ENCODE measurements at regions not wholly inside any gene's neighbourhood (a gene's known extent, or its start where the extent isn't known, plus 50 kb on each side); places are given as distances from the start of the nearest gene placed in this dataset.

- H3K27ac Mint-ChIP-seq, result no peak overlapping the region
- DNase-seq (ENCODE audit: low spot score) (no peak), ATAC-seq (no peak)
- H3K9me3 Mint-ChIP-seq, result peaks cover 3% of the 10 kb centered on the region
- H3K27me3 Mint-ChIP-seq, result peaks cover 0 to 3% of the 10 kb centered on the region in 2 donors
- H3K36me3 Mint-ChIP-seq, result no peaks in the 10 kb centered on the region
- H3K4me3 Mint-ChIP-seq, result no peak overlapping the region
- no peaks in the 10 kb centered on the region for H3K4me1 Mint-ChIP-seq (ENCODE audit: low read depth in 2 of 2)
Observed at GRCh38 chr4:125719987-125720386, 405.2 kb downstream of the FAT4 start.

DNA sequence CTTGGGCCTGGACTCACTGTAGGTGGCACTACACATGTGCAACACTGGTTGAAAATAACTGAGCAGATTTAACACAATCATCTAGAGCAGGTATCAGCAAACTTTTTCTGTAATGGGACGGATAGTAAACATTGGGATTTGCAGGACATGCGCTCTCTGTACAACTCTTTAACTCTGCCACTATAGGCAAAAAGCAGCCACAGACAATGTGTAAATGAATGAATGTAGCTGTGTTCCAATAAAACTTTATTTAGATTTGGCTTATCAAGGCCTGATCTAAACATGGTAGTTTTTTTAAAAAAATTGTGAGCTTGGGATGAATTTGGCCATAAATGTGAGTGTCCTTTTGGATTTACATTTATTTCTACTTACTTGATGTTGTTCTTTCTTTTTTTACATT, 407.3 kb downstream of the FAT4 start:
- Mint-ChIP-seq H3K4me1 (ENCODE audit: low read depth in 2 of 2) (no peaks in the 10 kb centered on the region), H3K27ac (no peak overlapping the region), H3K9me3 (peaks cover 3% of the 10 kb centered on the region), H3K36me3 (no peaks in the 10 kb centered on the region), H3K4me3 (no peak overlapping the region), H3K27me3 (peaks cover 0 to 3% of the 10 kb centered on the region in 2 donors)
- ATAC-seq (no peak), DNase-seq (ENCODE audit: low spot score) (no peak)

DNA sequence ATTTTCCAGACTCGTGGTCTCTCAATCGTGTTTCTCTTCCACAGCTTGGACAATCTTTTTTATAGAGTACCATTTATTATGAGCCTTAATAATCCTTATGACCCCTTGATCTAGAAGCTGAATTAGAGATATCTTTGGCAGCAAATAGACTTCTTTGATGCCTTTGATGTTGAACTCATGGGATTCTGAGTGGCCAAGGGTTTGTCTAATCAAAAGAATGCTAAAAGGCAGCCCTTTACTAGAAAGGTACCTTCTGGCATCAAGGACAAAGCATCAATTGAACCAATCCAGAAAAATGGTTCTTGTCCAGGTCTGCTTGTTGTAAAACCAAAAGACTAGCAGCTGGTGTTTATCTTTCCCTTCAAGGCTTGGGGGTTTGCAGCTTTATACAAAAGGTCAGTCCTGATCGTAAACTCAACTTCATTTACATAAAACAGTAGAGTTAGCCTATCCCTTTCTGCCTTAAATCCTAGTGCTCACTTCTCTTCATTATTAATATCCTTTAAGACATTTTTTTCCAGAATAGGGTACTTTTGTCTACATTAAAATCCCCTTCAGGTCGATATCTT, 411.3 kb downstream of the FAT4 start:
- ATAC-seq (no peak), DNase-seq (ENCODE audit: low spot score) (no peak)
- no peaks in the 10 kb centered on the region for H3K9me3 Mint-ChIP-seq
- peaks cover 0 to 5% of the 10 kb centered on the region in 2 donors for H3K27me3 Mint-ChIP-seq
- no peaks in the 10 kb centered on the region for H3K36me3 Mint-ChIP-seq
- no peak overlapping the region for H3K4me3 Mint-ChIP-seq
- no peak overlapping the region for H3K27ac Mint-ChIP-seq
- no peaks in the 10 kb centered on the region for H3K4me1 Mint-ChIP-seq (ENCODE audit: low read depth in 2 of 2)

- H3K9me3 Mint-ChIP-seq, result no peaks in the 10 kb centered on the region
- no peak overlapping the region for H3K4me3 Mint-ChIP-seq
- H3K27ac Mint-ChIP-seq, result no peak overlapping the region
- no peaks in the 10 kb centered on the region for H3K4me1 Mint-ChIP-seq (ENCODE audit: low read depth in 2 of 2)
- DNase-seq (ENCODE audit: low spot score), result no peak
- ATAC-seq, result no peak
- H3K27me3 Mint-ChIP-seq, result peaks cover 0 to 5% of the 10 kb centered on the region in 2 donors
- no peaks in the 10 kb centered on the region for H3K36me3 Mint-ChIP-seq
Observed at GRCh38 chr4:125727931-125728330, 413.2 kb downstream of the FAT4 start.

DNA sequence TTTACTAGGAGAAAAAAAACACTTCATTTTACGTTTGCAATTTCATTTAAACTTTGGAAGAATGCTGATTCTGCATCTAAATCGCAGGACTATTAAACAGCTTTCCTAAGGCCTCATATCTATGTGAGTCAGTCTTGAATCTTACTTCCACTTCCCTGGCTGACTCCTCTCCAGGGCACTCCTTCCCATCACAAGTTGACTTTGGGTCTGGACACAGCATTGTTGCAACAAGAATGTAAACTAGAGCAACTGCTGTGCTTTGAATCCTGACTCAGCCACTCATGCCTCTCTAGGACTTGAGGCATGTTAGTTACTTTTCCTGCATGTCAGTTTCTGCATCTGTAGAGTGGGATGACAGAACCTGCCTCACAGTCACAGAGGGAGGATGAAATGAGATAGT, 413.8 kb downstream of the FAT4 start:
- Mint-ChIP-seq H3K27ac (no peak overlapping the region), H3K9me3 (no peaks in the 10 kb centered on the region), H3K36me3 (no peaks in the 10 kb centered on the region), H3K4me1 (ENCODE audit: low read depth in 2 of 2) (no peaks in the 10 kb centered on the region), H3K4me3 (no peak overlapping the region), H3K27me3 (peaks cover 0 to 5% of the 10 kb centered on the region in 2 donors)
- no peak for ATAC-seq
- no peak for DNase-seq (ENCODE audit: low spot score)

- Mint-ChIP-seq H3K4me3 (no peak overlapping the region), H3K9me3 (no peaks in the 10 kb centered on the region), H3K4me1 (ENCODE audit: low read depth in 2 of 2) (no peaks in the 10 kb centered on the region), H3K27ac (no peak overlapping the region), H3K36me3 (no peaks in the 10 kb centered on the region), H3K27me3 (peaks cover 0 to 5% of the 10 kb centered on the region in 2 donors)
- no peak for DNase-seq (ENCODE audit: low spot score)
- ATAC-seq, result no peak
Observed at GRCh38 chr4:125729171-125729570, 414.4 kb downstream of the FAT4 start.

DNA sequence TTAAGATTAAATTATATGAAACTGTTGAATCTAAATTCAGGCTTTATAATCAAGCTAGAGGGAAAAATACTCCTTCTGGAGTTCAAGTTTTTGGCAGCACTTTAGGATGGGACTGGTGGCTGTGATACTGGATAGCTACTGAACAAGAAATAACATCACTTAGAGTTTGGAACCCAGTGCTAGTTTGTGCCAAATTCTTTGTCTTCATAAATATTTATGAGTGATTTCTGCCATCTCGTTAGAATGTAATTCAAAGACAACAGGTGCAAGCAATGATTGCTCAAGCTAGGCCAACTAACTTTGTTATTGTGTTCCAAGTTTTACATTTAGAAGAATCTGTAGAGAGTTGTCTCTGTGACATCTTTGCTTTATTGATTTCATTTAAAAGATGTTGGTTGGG, 417.9 kb downstream of the FAT4 start:
- Mint-ChIP-seq H3K27me3 (peaks cover 7 to 8% of the 10 kb centered on the region in 2 donors), H3K4me1 (ENCODE audit: low read depth in 2 of 2) (no peaks in the 10 kb centered on the region), H3K36me3 (no peaks in the 10 kb centered on the region), H3K9me3 (no peaks in the 10 kb centered on the region), H3K4me3 (no peak overlapping the region), H3K27ac (no peak overlapping the region)
- DNase-seq (ENCODE audit: low spot score) (no peak), ATAC-seq (no peak)

DNA sequence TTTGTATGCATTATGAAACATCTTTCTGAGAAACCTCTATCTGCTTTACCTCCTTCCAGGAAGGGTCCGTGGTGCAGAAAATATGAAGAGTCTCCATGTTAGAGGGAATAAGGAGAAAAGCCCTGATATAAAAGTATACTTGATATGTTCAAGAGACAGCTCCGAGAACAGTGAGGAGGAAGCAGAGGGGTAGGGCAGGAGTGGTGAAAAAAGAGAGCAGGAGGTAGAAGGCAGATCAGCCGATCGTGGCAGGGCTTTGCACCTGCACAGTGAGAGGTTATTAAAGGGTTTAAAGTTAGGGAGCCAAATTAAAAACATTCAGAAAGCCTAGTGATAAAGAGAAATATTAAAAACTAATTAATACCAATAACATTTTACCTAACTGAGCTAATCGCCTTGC, 419.7 kb downstream of the FAT4 start:
- no peaks in the 10 kb centered on the region for H3K4me1 Mint-ChIP-seq (ENCODE audit: low read depth in 2 of 2)
- DNase-seq (ENCODE audit: low spot score) (no peak), ATAC-seq (no peak)
- H3K9me3 Mint-ChIP-seq, result no peaks in the 10 kb centered on the region
- peaks cover 7 to 11% of the 10 kb centered on the region in 2 donors for H3K27me3 Mint-ChIP-seq
- no peaks in the 10 kb centered on the region for H3K36me3 Mint-ChIP-seq
- no peak overlapping the region for H3K27ac Mint-ChIP-seq
- no peak overlapping the region for H3K4me3 Mint-ChIP-seq

DNA sequence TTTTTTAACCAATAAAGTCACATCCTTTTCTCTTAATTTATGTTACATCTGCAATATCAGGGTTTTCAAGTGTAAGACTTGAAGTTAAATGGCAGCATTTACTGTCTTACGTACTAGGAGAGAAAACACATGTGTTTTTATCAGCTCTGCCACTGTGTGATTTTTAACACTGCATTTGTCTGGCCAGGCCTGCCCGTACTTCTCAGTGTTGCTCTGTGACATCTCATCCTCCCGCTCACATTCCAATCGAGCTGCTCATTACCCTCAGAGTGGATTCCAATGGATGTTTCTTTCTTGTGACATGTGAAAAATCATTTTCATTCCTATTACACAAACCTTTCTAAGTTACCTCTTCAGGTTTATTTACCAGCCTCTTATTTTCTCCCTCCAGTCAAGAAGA, 420.3 kb downstream of the FAT4 start:
- H3K4me1 Mint-ChIP-seq (ENCODE audit: low read depth in 2 of 2), result no peaks in the 10 kb centered on the region
- peaks cover 7% of the 10 kb centered on the region in 2 donors for H3K27me3 Mint-ChIP-seq
- ATAC-seq, result no peak
- H3K4me3 Mint-ChIP-seq, result no peak overlapping the region
- DNase-seq (ENCODE audit: low spot score), result no peak
- no peak overlapping the region for H3K27ac Mint-ChIP-seq
- H3K9me3 Mint-ChIP-seq, result no peaks in the 10 kb centered on the region
- no peaks in the 10 kb centered on the region for H3K36me3 Mint-ChIP-seq

DNA sequence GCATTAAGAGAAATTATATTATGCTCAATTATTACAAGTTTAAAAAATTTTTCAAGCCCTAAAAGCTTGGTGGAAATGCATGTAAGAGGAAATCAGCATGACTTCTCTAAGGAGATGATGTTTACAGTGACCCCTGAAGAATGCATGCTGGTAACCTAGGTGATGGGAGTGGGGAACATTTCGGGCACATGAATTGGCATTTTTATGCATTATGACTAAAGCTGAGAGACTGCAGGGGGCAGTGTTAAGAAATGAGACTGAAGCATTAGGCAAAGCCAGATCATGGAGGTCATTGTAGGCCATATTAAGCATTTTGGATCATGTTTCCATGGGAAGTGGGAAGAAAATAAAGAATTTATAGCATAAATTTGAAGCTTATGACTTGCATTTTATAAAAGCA, 421.3 kb downstream of the FAT4 start:
- ATAC-seq (no peak), DNase-seq (ENCODE audit: low spot score) (no peak)
- H3K27ac Mint-ChIP-seq, result no peak overlapping the region
- H3K36me3 Mint-ChIP-seq, result no peaks in the 10 kb centered on the region
- H3K4me1 Mint-ChIP-seq (ENCODE audit: low read depth in 2 of 2), result no peaks in the 10 kb centered on the region
- no peaks in the 10 kb centered on the region for H3K9me3 Mint-ChIP-seq
- no peak overlapping the region for H3K4me3 Mint-ChIP-seq
- peaks cover 6 to 7% of the 10 kb centered on the region in 2 donors for H3K27me3 Mint-ChIP-seq

- H3K4me3 Mint-ChIP-seq, result no peak overlapping the region
- no peaks in the 10 kb centered on the region for H3K4me1 Mint-ChIP-seq (ENCODE audit: low read depth in 2 of 2)
- H3K36me3 Mint-ChIP-seq, result no peaks in the 10 kb centered on the region
- no peak for DNase-seq (ENCODE audit: low spot score)
- H3K9me3 Mint-ChIP-seq, result no peaks in the 10 kb centered on the region
- no peak overlapping the region for H3K27ac Mint-ChIP-seq
- H3K27me3 Mint-ChIP-seq, result peaks cover 5 to 7% of the 10 kb centered on the region in 2 donors
- ATAC-seq, result no peak
Observed at GRCh38 chr4:125739760-125740159, 425.0 kb downstream of the FAT4 start.

GRCh38 chr4:125741825-125742452, 427.2 kb downstream of the FAT4 start:
- no peak overlapping the region for H3K27ac Mint-ChIP-seq

GRCh38 chr4:125744891-125745364, 430.2 kb downstream of the FAT4 start:
- Mint-ChIP-seq H3K36me3 (no peaks in the 10 kb centered on the region), H3K4me3 (no peak overlapping the region), H3K27me3 (peaks cover 0 to 2% of the 10 kb centered on the region in 2 donors), H3K27ac (no peak overlapping the region), H3K4me1 (ENCODE audit: low read depth in 2 of 2) (no peaks in the 10 kb centered on the region), H3K9me3 (peaks cover 6% of the 10 kb centered on the region)
- DNase-seq (ENCODE audit: low spot score), result no peak
- no peak for ATAC-seq

More at GRCh38 chr4:125741825-125742452, 427.2 kb downstream of the FAT4 start:
- ATAC-seq, result no peak
- H3K9me3 Mint-ChIP-seq, result no peaks in the 10 kb centered on the region
- no peak for DNase-seq (ENCODE audit: low spot score)
- H3K27me3 Mint-ChIP-seq, result peaks cover 0 to 5% of the 10 kb centered on the region in 2 donors
- H3K4me1 Mint-ChIP-seq (ENCODE audit: low read depth in 2 of 2), result no peaks in the 10 kb centered on the region
- H3K4me3 Mint-ChIP-seq, result no peak overlapping the region
- H3K36me3 Mint-ChIP-seq, result no peaks in the 10 kb centered on the region

DNA sequence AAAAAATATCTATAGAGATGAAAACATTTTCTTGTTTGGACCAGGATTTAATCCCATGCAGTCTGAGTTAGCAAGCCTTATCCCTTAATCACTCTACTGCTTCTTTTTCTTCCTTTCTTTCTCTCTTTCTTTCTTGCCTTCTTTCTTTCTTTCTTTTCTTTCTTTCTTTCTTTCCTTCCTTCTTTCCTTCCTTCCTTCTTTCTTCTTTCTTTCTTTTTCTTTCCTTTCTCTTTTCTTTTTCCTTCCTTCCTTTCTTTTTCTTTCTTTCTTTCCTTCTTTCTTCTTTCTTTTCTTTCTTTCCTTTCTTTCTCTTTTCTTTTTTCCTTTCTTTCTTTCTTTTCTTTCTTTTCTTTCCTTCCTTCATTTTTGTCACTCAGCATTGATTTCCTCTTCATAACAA, 434.6 kb downstream of the FAT4 start:
- Mint-ChIP-seq H3K9me3 (peaks cover 6% of the 10 kb centered on the region), H3K36me3 (no peaks in the 10 kb centered on the region), H3K4me1 (ENCODE audit: low read depth in 2 of 2) (no peaks in the 10 kb centered on the region), H3K27me3 (no peaks in the 10 kb centered on the region), H3K4me3 (no peak overlapping the region), H3K27ac (no peak overlapping the region)
- DNase-seq (ENCODE audit: low spot score) (no peak), ATAC-seq (no peak)

DNA sequence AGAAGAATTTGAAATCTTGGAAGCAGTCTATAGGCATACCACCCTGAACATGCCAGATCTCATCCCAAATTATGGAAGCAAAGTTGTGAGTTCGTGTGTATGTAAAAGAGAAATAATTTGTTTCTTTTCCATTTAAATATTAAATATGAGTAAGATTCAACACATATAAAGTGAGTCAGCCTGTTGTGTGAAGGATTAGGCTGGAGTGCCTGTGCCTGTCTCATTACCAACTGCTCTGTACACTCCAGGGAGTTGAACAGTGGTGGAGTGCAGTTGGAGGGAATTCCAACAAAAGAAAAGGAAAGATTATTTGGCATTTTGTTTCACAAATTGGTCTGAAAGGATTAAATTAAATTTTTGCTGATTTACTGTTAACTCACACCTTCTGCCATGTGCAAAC, 435.6 kb downstream of the FAT4 start:
- Mint-ChIP-seq H3K36me3 (no peaks in the 10 kb centered on the region), H3K4me1 (ENCODE audit: low read depth in 2 of 2) (no peaks in the 10 kb centered on the region), H3K27me3 (no peaks in the 10 kb centered on the region), H3K9me3 (peaks cover 6% of the 10 kb centered on the region), H3K27ac (no peak overlapping the region), H3K4me3 (no peak overlapping the region)
- ATAC-seq, result no peak
- DNase-seq (ENCODE audit: low spot score), result no peak

Data from natural killer cell treated with Interleukin-12 subunit alpha and Interleukin-12 subunit beta and Interleukin-15 and Interleukin-18, amount 100 ng/mL, for 72 hours (primary cell).